ENCODE measurements at regions not wholly inside any gene's neighbourhood (a gene's known extent, or its start where the extent isn't known, plus 50 kb on each side); places are given as distances from the start of the nearest gene placed in this dataset.
A peak's percentile ranks its signal among the peaks of the same experiment; 100 is the strongest.
"Not testable (repeated sequence)": the region's sequence is repeated elsewhere in the genome, so short reads cannot be mapped to it uniquely, and the experiment has no call there.

- Mint-ChIP-seq H3K27me3 (ENCODE audit: insufficient read depth) (no peaks in the 10 kb centered on the region), H3K9me3 (no peaks in the 10 kb centered on the region), H3K4me1 (peaks cover 17% of the 10 kb centered on the region), H3K27ac (peak overlapping the region; percentile 11), H3K36me3 (ENCODE audit: low read depth) (peaks cover 3% of the 10 kb centered on the region), H3K4me3 (peak overlapping the region; percentile 33)
- H3K9ac ChIP-seq (ENCODE audit: extremely low read depth, low read length, poor library complexity, severe bottlenecking) = no peak overlapping the region
- no peak for TF ChIP-seq CTCF (conservative IDR thresholded peaks at IDR 0.05)
- H3K27ac ChIP-seq (ENCODE audit: low read depth, low read length) = no peak overlapping the region
- H3K4me1 ChIP-seq (ENCODE audit: control insufficient read depth, insufficient read depth, low read length) = peaks cover 7% of the 10 kb centered on the region
- DNase-seq = peak; percentile 73
- H3K27me3 ChIP-seq (ENCODE audit: control insufficient read depth, insufficient read depth, low read length, poor library complexity, severe bottlenecking) = no peaks in the 10 kb centered on the region
- no peaks in the 10 kb centered on the region for H3K36me3 ChIP-seq (ENCODE audit: control insufficient read depth, insufficient read depth, low read length)
- 74 to 75% methylated on average over 5 to 14 of the region's 14 CpGs for WGBS, 2 experiments (ENCODE audit: insufficient coverage in 1 of 2, insufficient read length in 1 of 2)
- no peaks in the 10 kb centered on the region for H3K9me3 ChIP-seq (ENCODE audit: control insufficient read depth, low read length)
- H3K4me3 ChIP-seq (ENCODE audit: low read length) = no peak overlapping the region
These were observed 216.9 kb upstream of the ZNF608 start for GRCh38 chr5:124963236-124963919.

DNA sequence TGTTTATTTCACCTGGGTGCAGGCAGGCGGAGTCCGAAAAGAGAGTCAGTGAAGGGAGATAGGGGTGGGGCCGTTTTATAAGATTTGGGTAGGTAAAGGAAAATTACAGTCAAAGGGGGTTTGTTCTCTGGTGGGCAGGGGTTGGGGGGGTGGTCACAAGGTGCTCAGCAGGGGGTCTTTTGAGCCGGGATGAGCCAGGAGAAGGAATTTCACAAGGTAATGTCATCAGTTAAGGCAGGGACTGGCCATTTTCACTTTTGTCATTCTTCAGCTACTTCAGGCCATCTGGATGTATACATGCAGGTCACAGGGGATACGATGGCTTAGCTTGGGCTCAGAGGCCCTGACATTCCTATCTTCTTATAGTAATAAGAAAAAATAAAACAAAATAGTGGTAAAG, 220.3 kb upstream of the ZNF608 start:
- not testable (repeated sequence) for H3K4me3 ChIP-seq (ENCODE audit: low read length); H3K9me3 ChIP-seq (ENCODE audit: control insufficient read depth, low read length); H3K27me3 ChIP-seq (ENCODE audit: control insufficient read depth, insufficient read depth, low read length, poor library complexity, severe bottlenecking); H3K27me3 Mint-ChIP-seq (ENCODE audit: insufficient read depth); H3K36me3 ChIP-seq (ENCODE audit: control insufficient read depth, insufficient read depth, low read length); H3K27ac ChIP-seq (ENCODE audit: low read depth, low read length); H3K27ac Mint-ChIP-seq; H3K9me3 Mint-ChIP-seq; H3K4me1 ChIP-seq (ENCODE audit: control insufficient read depth, insufficient read depth, low read length); H3K36me3 Mint-ChIP-seq (ENCODE audit: low read depth); H3K9ac ChIP-seq (ENCODE audit: extremely low read depth, low read length, poor library complexity, severe bottlenecking); H3K4me3 Mint-ChIP-seq
- DNase-seq = peak; percentile 73
- WGBS, 2 experiments (ENCODE audit: insufficient coverage in 1 of 2, insufficient read length in 1 of 2) = 60 to 65% methylated on average over 4 to 5 of the region's 5 CpGs
- peaks cover 17% of the 10 kb centered on the region for H3K4me1 Mint-ChIP-seq

- not testable (repeated sequence) for DNase-seq; H3K9me3 Mint-ChIP-seq; H3K36me3 ChIP-seq (ENCODE audit: control insufficient read depth, insufficient read depth, low read length); H3K27me3 ChIP-seq (ENCODE audit: control insufficient read depth, insufficient read depth, low read length, poor library complexity, severe bottlenecking); H3K4me3 ChIP-seq (ENCODE audit: low read length); H3K4me1 Mint-ChIP-seq; H3K27ac ChIP-seq (ENCODE audit: low read depth, low read length); H3K36me3 Mint-ChIP-seq (ENCODE audit: low read depth); H3K9me3 ChIP-seq (ENCODE audit: control insufficient read depth, low read length); H3K27me3 Mint-ChIP-seq (ENCODE audit: insufficient read depth); H3K9ac ChIP-seq (ENCODE audit: extremely low read depth, low read length, poor library complexity, severe bottlenecking)
- H3K4me1 ChIP-seq (ENCODE audit: control insufficient read depth, insufficient read depth, low read length) = peaks cover 15% of the 10 kb centered on the region
- Mint-ChIP-seq H3K4me3 (peak overlapping the region; percentile 17), H3K27ac (peak overlapping the region; percentile 85)
- WGBS, 2 experiments (ENCODE audit: insufficient coverage in 1 of 2, insufficient read length in 1 of 2) = 25 to 44% methylated on average over 3 to 5 of the region's 5 CpGs
These were observed 223.9 kb upstream of the ZNF608 start for GRCh38 chr5:124970381-124970780.

DNA sequence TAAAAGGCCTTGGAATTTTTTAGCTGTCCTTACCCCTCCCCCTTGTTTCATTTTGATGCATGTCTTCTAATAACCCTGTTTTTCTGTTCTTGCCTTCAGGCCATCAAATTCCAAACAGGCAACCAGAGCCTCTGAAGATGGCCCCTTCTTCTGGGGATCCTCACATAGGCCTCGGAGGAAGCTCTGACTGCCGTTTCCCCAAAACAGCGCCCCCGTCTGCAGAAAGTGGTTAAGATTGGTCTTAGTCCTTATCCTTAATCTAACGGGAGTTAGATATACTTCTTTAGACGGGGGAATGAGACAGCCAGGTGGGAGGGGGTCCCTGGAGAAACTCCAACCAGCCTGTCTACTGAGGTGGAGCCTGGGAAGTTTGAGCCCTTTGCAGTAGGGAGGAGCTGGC, 226.3 kb upstream of the ZNF608 start:
- no peaks in the 10 kb centered on the region for H3K36me3 ChIP-seq (ENCODE audit: control insufficient read depth, insufficient read depth, low read length)
- H3K27ac ChIP-seq (ENCODE audit: low read depth, low read length) = no peak overlapping the region
- Mint-ChIP-seq H3K27me3 (ENCODE audit: insufficient read depth) (no peaks in the 10 kb centered on the region), H3K27ac (peak overlapping the region; percentile 45), H3K4me3 (no peak overlapping the region), H3K36me3 (ENCODE audit: low read depth) (peaks cover 22% of the 10 kb centered on the region), H3K9me3 (peaks cover 27% of the 10 kb centered on the region), H3K4me1 (no peaks in the 10 kb centered on the region)
- H3K27me3 ChIP-seq (ENCODE audit: control insufficient read depth, insufficient read depth, low read length, poor library complexity, severe bottlenecking) = no peaks in the 10 kb centered on the region
- H3K4me3 ChIP-seq (ENCODE audit: low read length) = no peak overlapping the region
- no peak overlapping the region for H3K9ac ChIP-seq (ENCODE audit: extremely low read depth, low read length, poor library complexity, severe bottlenecking)
- TF ChIP-seq CTCF (conservative IDR thresholded peaks at IDR 0.05) = peak; percentile 63
- DNase-seq = peak; percentile 78
- H3K4me1 ChIP-seq (ENCODE audit: control insufficient read depth, insufficient read depth, low read length) = peaks cover 9% of the 10 kb centered on the region
- 86 to 96% methylated on average over 4 to 6 of the region's 6 CpGs for WGBS, 2 experiments (ENCODE audit: insufficient coverage in 1 of 2, insufficient read length in 1 of 2)
- H3K9me3 ChIP-seq (ENCODE audit: control insufficient read depth, low read length) = peaks cover 18% of the 10 kb centered on the region
